Testis (tissue), 2 donors: ENCODE measurements at regions not wholly inside any gene's neighbourhood (a gene's known extent, or its start where the extent isn't known, plus 50 kb on each side); places are given as distances from the start of the nearest gene placed in this dataset.

Experiments used
- DNase-seq: peaks from one replicate; pipeline ENCODE4 v3.0.0-alpha.2; 2019
- H3K27ac ChIP-seq, 2 donors: fragments of 200-600 bp; sonication (generic); one replicate each; pipeline ENCODE4 v1.5.1; 2019
- H3K27me3 ChIP-seq: fragments of 200-600 bp; sonication (generic); one replicate; pipeline ENCODE4 v1.5.1; 2019
- H3K36me3 ChIP-seq: fragments of 200-600 bp; sonication (generic); one replicate; pipeline ENCODE4 v1.5.1; 2017; ENCODE audit warnings: low read depth; ENCODE audit errors: missing control alignments
- H3K4me1 ChIP-seq: fragments of 200-600 bp; sonication (generic); one replicate; pipeline ENCODE4 v1.5.1; 2019
- H3K4me3 ChIP-seq, 2 donors: fragments of 200-600 bp; sonication (generic); one replicate each; pipeline ENCODE4 v1.5.1; 2017 to 2019
- H3K9me3 ChIP-seq: fragments of 200-600 bp; sonication (generic); one replicate; pipeline ENCODE4 v1.5.1; 2017
- POLR2A ChIP-seq: fragments of 450-650 bp; IDR thresholded peaks from one replicate; pipeline ENCODE4 v1.6.1; 2017; ENCODE audit warnings: antibody characterized with exemption, mild to moderate bottlenecking, moderate library complexity
- WGBS, 2 donors: methylation state at CpG; one replicate each; pipeline ENCODE4 v1.1.5; 2018; 5-methylcytosine and 5-hydroxymethylcytosine counted together
- intact Hi-C: fragments of 100-400 bp; cut with DNase I; formaldehyde crosslinking; loops from one replicate; pipeline ENCODE4 v1.15.1; 2023; ENCODE audit warnings: low total_unique reads
- TF ChIP-seq, protein P1 (sequence below), 3 experiments: fragments of 450-650 bp in 2 of 3; fragments of 200-600 bp in 1 of 3; sonication (generic) in 1 of 3; IDR thresholded peaks; one replicate each; pipeline ENCODE4 v1.5.1; 2016 to 2019; ENCODE audit warnings: antibody characterized with exemption in 3 of 3, mild to moderate bottlenecking in 2 of 3, moderate library complexity in 1 of 3

DNA sequence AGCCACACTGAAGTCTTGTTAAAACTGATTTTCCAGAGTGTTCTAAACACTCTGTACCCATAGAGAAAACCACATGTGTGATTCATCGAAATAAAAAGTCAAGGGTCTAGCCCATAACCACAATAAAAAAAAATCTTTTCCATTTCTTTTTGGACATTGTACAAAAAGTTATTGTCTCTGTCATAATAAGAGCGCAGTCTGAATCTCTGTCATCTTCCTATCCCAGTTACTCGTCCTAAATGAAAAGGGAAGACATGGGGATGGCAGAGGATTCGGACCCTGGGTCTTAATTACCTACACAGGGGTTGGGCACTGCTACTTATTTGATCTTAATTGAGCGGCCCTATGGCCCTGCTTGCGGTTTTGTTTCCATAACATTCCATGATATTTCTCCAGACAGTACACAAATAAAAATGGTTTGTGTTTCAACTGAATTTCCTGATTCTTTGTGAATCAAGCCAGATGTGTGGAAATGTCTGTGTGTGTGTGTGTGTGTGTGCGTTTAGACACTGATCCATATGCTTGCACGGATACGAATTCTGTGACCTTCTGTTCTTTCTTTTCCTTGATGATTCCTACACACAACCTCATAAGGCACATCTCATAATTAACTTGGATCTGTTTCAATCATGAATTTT is 133.4 kb upstream of the SPATS2L start:
- no peaks in the 10 kb centered on the region for H3K27me3 ChIP-seq
- H3K9me3 ChIP-seq: no peaks in the 10 kb centered on the region
- no peak for DNase-seq
- no peaks in the 10 kb centered on the region for H3K36me3 ChIP-seq
- H3K27ac ChIP-seq: no peak overlapping the region
- 45 to 51% methylated on average over 9 of the region's 9 CpGs for WGBS, 2 donors
- TF ChIP-seq POLR2A: no peak
- TF ChIP-seq, protein P1, sequence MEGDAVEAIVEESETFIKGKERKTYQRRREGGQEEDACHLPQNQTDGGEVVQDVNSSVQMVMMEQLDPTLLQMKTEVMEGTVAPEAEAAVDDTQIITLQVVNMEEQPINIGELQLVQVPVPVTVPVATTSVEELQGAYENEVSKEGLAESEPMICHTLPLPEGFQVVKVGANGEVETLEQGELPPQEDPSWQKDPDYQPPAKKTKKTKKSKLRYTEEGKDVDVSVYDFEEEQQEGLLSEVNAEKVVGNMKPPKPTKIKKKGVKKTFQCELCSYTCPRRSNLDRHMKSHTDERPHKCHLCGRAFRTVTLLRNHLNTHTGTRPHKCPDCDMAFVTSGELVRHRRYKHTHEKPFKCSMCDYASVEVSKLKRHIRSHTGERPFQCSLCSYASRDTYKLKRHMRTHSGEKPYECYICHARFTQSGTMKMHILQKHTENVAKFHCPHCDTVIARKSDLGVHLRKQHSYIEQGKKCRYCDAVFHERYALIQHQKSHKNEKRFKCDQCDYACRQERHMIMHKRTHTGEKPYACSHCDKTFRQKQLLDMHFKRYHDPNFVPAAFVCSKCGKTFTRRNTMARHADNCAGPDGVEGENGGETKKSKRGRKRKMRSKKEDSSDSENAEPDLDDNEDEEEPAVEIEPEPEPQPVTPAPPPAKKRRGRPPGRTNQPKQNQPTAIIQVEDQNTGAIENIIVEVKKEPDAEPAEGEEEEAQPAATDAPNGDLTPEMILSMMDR (IDR thresholded peaks at IDR 0.05): no peak
- intact Hi-C loops: no loop called here
- H3K4me3 ChIP-seq: no peak overlapping the region
- H3K4me1 ChIP-seq: no peaks in the 10 kb centered on the region

DNA sequence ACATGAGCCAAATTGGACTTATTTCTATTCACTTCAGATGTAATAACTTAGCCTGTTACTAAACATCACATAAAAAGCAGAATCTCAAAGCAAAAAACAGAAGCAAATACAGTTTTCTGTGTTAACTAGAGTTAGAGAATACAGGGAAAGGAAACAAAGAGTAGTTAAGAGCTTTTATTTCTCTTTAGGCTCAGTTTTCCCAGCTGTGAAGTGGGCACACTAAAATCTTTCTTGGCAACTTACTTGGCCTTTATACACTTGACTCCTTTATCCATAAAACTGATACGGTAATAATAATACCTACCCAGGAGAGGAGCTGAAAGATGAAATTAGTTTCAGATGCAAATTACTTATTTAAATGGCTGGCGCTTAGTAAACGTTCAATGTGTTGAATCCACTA is 132.8 kb upstream of the SPATS2L start:
- no peak overlapping the region for H3K27ac ChIP-seq
- intact Hi-C loops: no loop called here
- H3K4me3 ChIP-seq: no peak overlapping the region
- H3K4me1 ChIP-seq: no peaks in the 10 kb centered on the region
- no peaks in the 10 kb centered on the region for H3K36me3 ChIP-seq
- DNase-seq: no peak
- H3K27me3 ChIP-seq: no peaks in the 10 kb centered on the region
- WGBS, 2 donors: 67 to 70% methylated on average over 3 of the region's 3 CpGs
- TF ChIP-seq, protein P1 (IDR thresholded peaks at IDR 0.05): no peak
- TF ChIP-seq POLR2A: no peak
- no peaks in the 10 kb centered on the region for H3K9me3 ChIP-seq

DNA sequence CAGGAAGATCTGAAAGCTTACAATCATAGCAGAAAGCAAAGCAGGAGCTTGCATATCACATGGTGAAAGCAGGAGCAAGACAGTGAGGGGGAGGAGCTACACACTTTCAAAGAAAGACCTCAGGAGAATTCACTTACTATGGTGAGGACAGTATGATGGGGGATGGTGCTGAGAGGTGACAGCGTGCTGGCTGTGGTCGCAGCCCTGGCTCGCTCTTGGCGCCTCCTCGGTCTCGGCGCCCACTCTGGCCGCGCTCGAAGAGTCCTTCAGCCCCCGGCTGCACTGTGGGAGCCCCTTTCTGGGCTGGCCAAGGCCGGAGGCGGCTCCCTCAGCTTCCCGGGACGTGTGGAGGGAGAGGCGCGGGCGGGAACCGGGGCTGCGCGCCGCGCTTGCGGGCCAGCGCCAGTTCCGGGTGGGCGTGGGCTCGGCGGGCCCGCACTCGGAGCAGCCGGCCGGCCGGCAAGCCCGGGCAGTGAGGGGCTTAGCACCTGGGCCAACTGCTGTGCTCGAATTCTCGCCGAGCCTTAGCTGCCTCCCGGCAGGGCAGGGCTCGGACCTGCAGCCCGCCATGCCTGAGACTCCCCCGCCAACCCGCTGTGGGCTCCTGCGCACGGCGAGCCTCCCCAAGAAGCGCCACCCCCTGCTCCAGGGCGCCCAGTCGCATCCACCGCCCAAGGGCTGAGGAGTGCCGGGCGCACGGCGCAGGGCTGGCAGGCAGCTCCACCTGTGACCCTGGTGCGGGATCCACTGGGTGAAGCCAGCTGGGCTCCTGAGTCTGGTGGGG is 131.9 kb upstream of the SPATS2L start:
- intact Hi-C loops: no loop called here
- no peak for TF ChIP-seq POLR2A
- TF ChIP-seq, protein P1 (IDR thresholded peaks at IDR 0.05): no peak
- Histone ChIP-seq H3K4me1 (no peaks in the 10 kb centered on the region), H3K27ac (peak overlapping the region; percentile 6 to 43), H3K36me3 (no peaks in the 10 kb centered on the region), H3K4me3 (peak overlapping the region; percentile 46), H3K27me3 (no peaks in the 10 kb centered on the region), H3K9me3 (no peaks in the 10 kb centered on the region)
- 76 to 81% methylated on average over 10 to 36 of the region's 55 CpGs for WGBS, 2 donors
- DNase-seq: no peak

DNA sequence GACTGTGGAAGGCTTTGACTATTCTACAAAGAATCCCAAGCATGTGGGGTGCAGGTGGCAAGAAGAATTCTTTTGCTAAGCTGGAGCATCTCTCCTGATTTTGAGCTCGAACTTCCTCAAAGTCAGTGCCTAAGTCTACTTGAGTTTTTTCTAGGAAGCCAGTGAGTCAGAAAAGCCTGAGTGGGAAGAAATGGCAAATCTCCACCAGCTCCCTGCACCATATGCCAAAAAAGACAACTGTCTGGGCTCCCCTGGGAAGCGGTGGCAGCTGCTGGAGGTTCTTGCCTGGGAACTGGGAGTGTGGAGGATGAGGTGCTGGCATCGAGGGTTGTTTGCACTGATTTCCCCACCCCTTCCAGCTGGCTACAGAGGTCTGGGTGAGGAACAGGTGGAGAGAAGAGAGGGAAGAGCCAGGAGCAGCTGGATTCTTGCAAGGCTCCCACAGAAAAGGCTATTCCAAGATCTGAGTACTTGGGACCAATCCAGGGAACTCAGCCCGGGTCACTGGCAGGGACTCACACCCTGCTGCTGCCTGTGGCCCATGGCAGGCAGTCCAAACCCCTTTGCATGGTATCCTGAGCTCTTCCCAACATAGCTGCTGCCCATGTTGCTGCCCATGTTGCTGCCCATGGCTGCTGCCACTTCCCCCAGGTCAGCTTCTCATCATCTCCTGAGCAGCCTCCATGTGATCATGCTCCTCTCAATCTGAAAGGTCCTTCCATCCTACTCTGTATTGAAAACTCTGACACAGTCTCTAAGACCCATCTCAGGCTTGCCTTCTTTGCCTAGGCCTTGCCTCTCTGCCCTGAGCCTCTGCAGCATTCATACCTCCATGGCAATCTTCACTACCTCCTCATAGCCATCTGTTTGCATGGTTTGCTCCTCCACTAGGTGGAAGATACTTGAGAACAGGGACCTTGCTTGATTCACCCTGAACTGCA is 128.3 kb upstream of the SPATS2L start:
- no peak overlapping the region for H3K4me3 ChIP-seq
- H3K9me3 ChIP-seq: no peaks in the 10 kb centered on the region
- H3K4me1 ChIP-seq: no peaks in the 10 kb centered on the region
- H3K27ac ChIP-seq: no peak overlapping the region
- TF ChIP-seq, protein P1 (IDR thresholded peaks at IDR 0.05): no peak
- no peak for TF ChIP-seq POLR2A
- no peaks in the 10 kb centered on the region for H3K27me3 ChIP-seq
- intact Hi-C loops: no loop called here
- no peaks in the 10 kb centered on the region for H3K36me3 ChIP-seq
- 33 to 67% methylated on average over 4 of the region's 4 CpGs for WGBS, 2 donors
- no peak for DNase-seq
